ENCODE measurements at regions not wholly inside any gene's neighbourhood (a gene's known extent, or its start where the extent isn't known, plus 50 kb on each side); places are given as distances from the start of the nearest gene placed in this dataset.

DNA sequence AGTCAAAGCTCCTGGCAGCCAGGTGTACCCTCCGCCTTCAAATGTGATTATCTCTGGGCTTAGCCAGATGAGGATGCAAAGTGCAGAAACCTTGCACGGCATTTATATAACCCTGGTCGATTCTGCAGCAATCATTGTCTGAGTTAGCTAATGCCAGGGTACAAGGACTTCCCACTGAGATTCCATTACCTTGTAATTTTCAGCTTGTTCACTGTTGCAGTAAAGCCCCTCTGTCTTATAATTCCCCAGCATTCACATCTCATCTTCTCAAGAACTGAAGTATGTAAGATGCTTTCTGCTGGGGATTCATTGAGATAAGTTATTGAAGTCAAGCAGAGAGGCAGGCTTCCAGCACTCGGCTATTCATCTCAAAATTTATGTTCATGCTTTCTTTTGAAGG, 1090.6 kb upstream of the AUTS2 start:
- BruUV-seq (replicated peaks): no TSS peak

DNA sequence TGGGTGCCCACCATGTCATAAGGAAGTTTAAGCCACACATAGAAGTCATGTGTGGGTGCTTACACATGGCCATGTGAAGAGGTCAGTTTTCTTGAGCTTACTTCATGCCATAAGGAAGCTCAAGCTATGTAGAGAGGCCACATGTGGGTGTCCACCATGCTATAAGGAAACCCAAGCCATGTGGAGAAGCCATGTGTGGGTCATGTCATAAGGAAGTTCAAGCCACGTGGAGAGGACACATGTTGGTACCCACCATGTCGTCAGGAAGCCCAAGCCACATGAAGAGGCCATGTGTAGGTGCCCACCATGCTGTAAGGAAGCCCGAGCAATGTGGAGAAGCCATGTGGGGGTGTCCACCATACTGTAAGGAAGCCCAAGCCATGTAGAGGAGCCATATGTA, 1089.2 kb upstream of the AUTS2 start:
- Histone ChIP-seq H3K27me3 (replicated peaks; ENCODE audit: insufficient read depth, low read depth, low read length, poor library complexity) (no peaks in the 10 kb centered on the region), H3K9me3 (ENCODE audit: low read depth, low read length, poor library complexity, severe bottlenecking) (no peaks in the 10 kb centered on the region), H3K27ac (ENCODE audit: low read depth, low read length, poor library complexity, severe bottlenecking) (no peak overlapping the region), H3K36me3 (ENCODE audit: insufficient read depth, low read length, poor library complexity, severe bottlenecking) (no peaks in the 10 kb centered on the region), H3K4me3 (ENCODE audit: low read depth, low read length, poor library complexity, severe bottlenecking) (no peak overlapping the region), H3K4me1 (ENCODE audit: insufficient read depth, low read length, poor library complexity, severe bottlenecking) (no peaks in the 10 kb centered on the region)
- no TSS peak for BruUV-seq (replicated peaks)
- no peak for DNase-seq (ENCODE audit: low spot score)
- ChIA-PET POLR2A (ENCODE audit: low non-redundant PET) (no interaction called here), CTCF (no interaction called here)
- intact Hi-C loops (cut with micrococcal nuclease; ENCODE audit: unreplicated experiment): no loop called here
- TF ChIP-seq, protein P1, sequence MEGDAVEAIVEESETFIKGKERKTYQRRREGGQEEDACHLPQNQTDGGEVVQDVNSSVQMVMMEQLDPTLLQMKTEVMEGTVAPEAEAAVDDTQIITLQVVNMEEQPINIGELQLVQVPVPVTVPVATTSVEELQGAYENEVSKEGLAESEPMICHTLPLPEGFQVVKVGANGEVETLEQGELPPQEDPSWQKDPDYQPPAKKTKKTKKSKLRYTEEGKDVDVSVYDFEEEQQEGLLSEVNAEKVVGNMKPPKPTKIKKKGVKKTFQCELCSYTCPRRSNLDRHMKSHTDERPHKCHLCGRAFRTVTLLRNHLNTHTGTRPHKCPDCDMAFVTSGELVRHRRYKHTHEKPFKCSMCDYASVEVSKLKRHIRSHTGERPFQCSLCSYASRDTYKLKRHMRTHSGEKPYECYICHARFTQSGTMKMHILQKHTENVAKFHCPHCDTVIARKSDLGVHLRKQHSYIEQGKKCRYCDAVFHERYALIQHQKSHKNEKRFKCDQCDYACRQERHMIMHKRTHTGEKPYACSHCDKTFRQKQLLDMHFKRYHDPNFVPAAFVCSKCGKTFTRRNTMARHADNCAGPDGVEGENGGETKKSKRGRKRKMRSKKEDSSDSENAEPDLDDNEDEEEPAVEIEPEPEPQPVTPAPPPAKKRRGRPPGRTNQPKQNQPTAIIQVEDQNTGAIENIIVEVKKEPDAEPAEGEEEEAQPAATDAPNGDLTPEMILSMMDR (conservative IDR thresholded peaks at IDR 0.05; ENCODE audit: low read depth, low read length): no peak
- TF ChIP-seq EZH2 (IDR thresholded peaks at IDR 0.05; ENCODE audit: borderline replicate concordance, low read depth, low read length, poor library complexity, severe bottlenecking): no peak

More for the DNA sequence above, 1090.6 kb upstream of the AUTS2 start:
- Histone ChIP-seq H3K9me3 (ENCODE audit: low read depth, low read length, poor library complexity, severe bottlenecking) (no peaks in the 10 kb centered on the region), H3K4me1 (ENCODE audit: insufficient read depth, low read length, poor library complexity, severe bottlenecking) (no peaks in the 10 kb centered on the region), H3K36me3 (ENCODE audit: insufficient read depth, low read length, poor library complexity, severe bottlenecking) (no peaks in the 10 kb centered on the region), H3K27me3 (replicated peaks; ENCODE audit: insufficient read depth, low read depth, low read length, poor library complexity) (no peaks in the 10 kb centered on the region), H3K27ac (ENCODE audit: low read depth, low read length, poor library complexity, severe bottlenecking) (no peak overlapping the region), H3K4me3 (ENCODE audit: low read depth, low read length, poor library complexity, severe bottlenecking) (no peak overlapping the region)
- ChIA-PET POLR2A (ENCODE audit: low non-redundant PET) (no interaction called here), CTCF (no interaction called here)
- no peak for DNase-seq (ENCODE audit: low spot score)
- intact Hi-C loops (cut with micrococcal nuclease; ENCODE audit: unreplicated experiment): no loop called here
- TF ChIP-seq EZH2 (IDR thresholded peaks at IDR 0.05; ENCODE audit: borderline replicate concordance, low read depth, low read length, poor library complexity, severe bottlenecking): no peak
- TF ChIP-seq, protein P1 (conservative IDR thresholded peaks at IDR 0.05; ENCODE audit: low read depth, low read length): no peak

DNA sequence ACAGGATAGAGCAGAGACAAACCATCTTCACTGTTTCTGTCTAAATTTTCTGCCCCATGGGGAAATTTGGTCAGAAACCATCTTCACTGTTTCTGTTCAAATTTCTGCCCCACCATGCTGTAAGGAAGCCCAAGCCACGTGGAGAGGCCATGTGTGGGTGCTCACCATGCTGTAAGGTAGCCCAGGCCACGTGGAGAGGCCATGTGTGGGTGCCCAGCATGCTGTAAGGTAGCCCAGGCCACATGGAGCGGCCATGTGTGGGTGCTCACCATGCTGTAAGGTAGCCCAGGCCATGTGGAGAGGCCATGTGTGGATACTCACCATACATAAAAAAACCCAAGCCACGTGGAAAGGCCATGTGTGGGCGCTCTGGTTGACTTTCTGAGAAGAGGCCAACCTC, 1088.7 kb upstream of the AUTS2 start:
- H3K27me3 ChIP-seq (replicated peaks; ENCODE audit: insufficient read depth, low read depth, low read length, poor library complexity): no peaks in the 10 kb centered on the region
- intact Hi-C loops (cut with micrococcal nuclease; ENCODE audit: unreplicated experiment): no loop called here
- no peak for DNase-seq (ENCODE audit: low spot score)
- no peak for TF ChIP-seq EZH2 (IDR thresholded peaks at IDR 0.05; ENCODE audit: borderline replicate concordance, low read depth, low read length, poor library complexity, severe bottlenecking)
- TF ChIP-seq, protein P1 (conservative IDR thresholded peaks at IDR 0.05; ENCODE audit: low read depth, low read length): no peak
- no peaks in the 10 kb centered on the region for H3K4me1 ChIP-seq (ENCODE audit: insufficient read depth, low read length, poor library complexity, severe bottlenecking)
- no peaks in the 10 kb centered on the region for H3K36me3 ChIP-seq (ENCODE audit: insufficient read depth, low read length, poor library complexity, severe bottlenecking)
- BruUV-seq (replicated peaks): no TSS peak
- H3K27ac ChIP-seq (ENCODE audit: low read depth, low read length, poor library complexity, severe bottlenecking): no peak overlapping the region
- H3K9me3 ChIP-seq (ENCODE audit: low read depth, low read length, poor library complexity, severe bottlenecking): no peaks in the 10 kb centered on the region
- H3K4me3 ChIP-seq (ENCODE audit: low read depth, low read length, poor library complexity, severe bottlenecking): no peak overlapping the region
- POLR2A ChIA-PET (ENCODE audit: low non-redundant PET): no interaction called here
- CTCF ChIA-PET: no interaction called here

Measured in A673 (cell line).